ENCODE measurements at regions not wholly inside any gene's neighbourhood (a gene's known extent, or its start where the extent isn't known, plus 50 kb on each side); places are given as distances from the start of the nearest gene placed in this dataset.
"Not testable (repeated sequence)": the region's sequence is repeated elsewhere in the genome, so short reads cannot be mapped to it uniquely, and the experiment has no call there.

- no peak overlapping the region for H3K27ac ChIP-seq
- TF ChIP-seq CTCF (conservative IDR thresholded peaks at IDR 0.05) (no peak), ZFX (IDR thresholded peaks at IDR 0.05) (no peak)
Observed at GRCh38 chr2:208708486-208708885, 301.9 kb downstream of the PTH2R start.

DNA sequence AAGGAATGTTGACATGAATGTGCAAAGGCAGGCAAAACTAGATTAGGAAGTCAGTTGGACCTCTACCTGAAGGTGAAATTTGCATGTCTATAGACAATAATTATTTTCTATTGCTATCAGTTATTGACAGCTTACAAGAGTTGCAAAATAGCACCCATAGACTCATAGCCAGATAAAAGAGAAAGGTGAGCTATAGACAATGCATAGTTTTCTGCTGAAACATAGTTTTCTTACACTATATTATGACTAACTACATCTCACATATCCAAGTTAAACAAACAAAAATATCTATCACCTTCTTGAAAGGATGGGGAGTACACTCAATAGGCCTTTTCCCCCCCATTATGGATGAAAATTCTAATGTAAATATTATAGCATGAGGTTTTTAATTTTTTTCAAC lies 305.0 kb downstream of the PTH2R start:
- TF ChIP-seq CTCF (conservative IDR thresholded peaks at IDR 0.05) (no peak), ZFX (IDR thresholded peaks at IDR 0.05) (no peak)
- H3K27ac ChIP-seq = no peak overlapping the region

DNA sequence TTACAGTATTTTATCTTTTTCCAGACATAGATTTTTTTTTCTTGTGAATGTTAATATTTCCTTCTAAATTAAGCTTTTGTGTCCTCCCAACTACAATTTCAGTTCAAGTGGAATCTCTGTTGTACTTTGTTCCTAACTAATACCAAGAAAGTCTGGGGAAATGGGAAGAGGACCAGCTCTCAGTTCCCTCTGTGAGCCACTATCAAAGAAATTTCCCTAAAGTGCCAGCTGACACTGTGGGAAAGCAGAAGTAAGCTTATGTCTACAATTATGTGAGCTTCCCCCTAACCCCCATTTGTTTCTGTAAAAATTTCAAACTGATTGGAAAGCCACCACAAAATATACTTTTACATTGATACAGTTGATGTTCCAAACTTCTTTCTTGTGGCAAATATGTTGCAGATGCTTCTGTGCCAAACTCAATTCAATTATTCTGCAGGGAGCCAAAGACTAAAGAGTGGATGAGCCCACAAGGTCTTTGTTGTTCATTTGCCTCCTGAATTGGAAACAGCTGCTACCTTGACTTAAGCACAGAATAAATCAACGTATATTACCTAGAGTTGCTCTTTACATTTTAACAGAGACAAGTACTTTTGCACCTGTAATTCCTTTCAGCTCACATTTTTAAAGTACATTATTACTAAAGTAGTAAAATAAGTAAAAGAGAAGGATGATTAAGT lies 306.6 kb downstream of the PTH2R start:
- no peak overlapping the region for H3K27ac ChIP-seq
- TF ChIP-seq ZFX (IDR thresholded peaks at IDR 0.05) = no peak
- TF ChIP-seq CTCF (conservative IDR thresholded peaks at IDR 0.05) = no peak

GRCh38 chr2:208718828-208719227 lies 312.2 kb downstream of the PTH2R start:
- no peak overlapping the region for H3K27ac ChIP-seq
- TF ChIP-seq ZFX (IDR thresholded peaks at IDR 0.05) = no peak
- no peak for TF ChIP-seq CTCF (conservative IDR thresholded peaks at IDR 0.05)

DNA sequence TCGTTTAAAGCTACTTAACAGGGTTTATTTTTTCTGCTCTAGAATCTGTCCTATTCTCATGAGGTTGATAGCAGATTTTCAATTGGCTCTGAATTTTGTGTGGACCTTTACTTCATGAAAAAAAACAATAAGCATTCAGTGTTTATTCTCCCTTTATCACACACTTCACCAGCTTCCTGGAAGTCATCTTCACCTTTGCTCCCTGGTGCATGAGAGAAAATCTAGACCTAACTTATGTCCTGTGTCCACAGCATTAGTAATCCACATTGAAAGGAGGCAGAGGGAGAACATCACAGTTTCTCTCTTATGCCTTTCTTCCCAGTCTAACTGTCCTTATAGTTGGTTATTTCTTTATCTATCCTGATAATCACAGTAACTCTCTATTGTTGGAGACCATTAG lies 316.1 kb downstream of the PTH2R start:
- no peak overlapping the region for H3K27ac ChIP-seq
- no peak for TF ChIP-seq CTCF (conservative IDR thresholded peaks at IDR 0.05)
- TF ChIP-seq ZFX (IDR thresholded peaks at IDR 0.05) = no peak

DNA sequence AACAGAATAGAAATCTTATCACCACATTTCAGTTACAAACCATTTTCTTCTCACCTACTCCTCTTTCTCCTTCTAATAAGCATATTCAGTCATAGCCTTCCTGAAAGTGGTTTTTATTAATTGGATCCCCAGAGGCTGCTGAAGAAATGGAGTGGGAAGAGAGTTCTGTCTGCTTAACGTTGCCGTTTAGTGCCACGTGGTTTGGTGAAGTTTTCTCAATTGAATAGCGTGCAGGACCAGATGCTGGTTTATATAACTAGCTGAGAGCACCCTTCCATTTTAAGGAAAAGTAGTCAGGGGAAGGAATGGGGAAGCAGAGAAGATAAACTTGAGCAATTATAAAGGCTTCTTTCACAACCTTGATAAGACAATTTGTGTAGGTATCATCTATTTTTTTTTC lies 318.7 kb downstream of the PTH2R start:
- H3K27ac ChIP-seq = no peak overlapping the region
- no peak for TF ChIP-seq ZFX (IDR thresholded peaks at IDR 0.05)
- no peak for TF ChIP-seq CTCF (conservative IDR thresholded peaks at IDR 0.05)

GRCh38 chr2:208726242-208726641 lies 319.6 kb downstream of the PTH2R start:
- TF ChIP-seq ZFX (IDR thresholded peaks at IDR 0.05) (no peak), CTCF (conservative IDR thresholded peaks at IDR 0.05) (no peak)
- no peak overlapping the region for H3K27ac ChIP-seq

- H3K27ac ChIP-seq = not testable (repeated sequence)
Observed at GRCh38 chr2:208751663-208752415, 345.2 kb downstream of the PTH2R start.
